ENCODE measurements at regions not wholly inside any gene's neighbourhood (a gene's known extent, or its start where the extent isn't known, plus 50 kb on each side); places are given as distances from the start of the nearest gene placed in this dataset.

GRCh38 chr15:47502041-47502440 is 215.3 kb upstream of the SEMA6D start:
- WGBS = 95% methylated on average over 6 of the region's 6 CpGs

GRCh38 chr15:47503876-47504275 is 213.4 kb upstream of the SEMA6D start:
- no peaks in the 10 kb centered on the region for H3K27me3 ChIP-seq (ENCODE audit: control insufficient read depth in 2 of 2, insufficient read depth in 1 of 2, low read length in 1 of 2)
- DNase-seq (ENCODE audit: low read depth in 6 of 9, low spot score in 9 of 9) = no peak
- no peaks in the 10 kb centered on the region for H3K9me3 ChIP-seq (ENCODE audit: control insufficient read depth in 2 of 2, insufficient read depth in 1 of 2, low read length in 1 of 2)
- no peak overlapping the region for H3K4me3 ChIP-seq (ENCODE audit: low read length in 2 of 2)
- no peak overlapping the region for H3K27ac ChIP-seq (ENCODE audit: low read depth in 1 of 2, low read length in 1 of 2)
- H3K4me1 ChIP-seq (ENCODE audit: control insufficient read depth in 2 of 2, insufficient read depth in 2 of 2, low read length in 2 of 2) = peaks cover 0 to 13% of the 10 kb centered on the region in 2 donors
- 91% methylated on average over 2 of the region's 2 CpGs for WGBS
- no peaks in the 10 kb centered on the region for H3K36me3 ChIP-seq (ENCODE audit: control insufficient read depth in 2 of 2, insufficient read depth in 2 of 2, low read length in 1 of 2)

More at GRCh38 chr15:47502041-47502440, 215.3 kb upstream of the SEMA6D start:
- Histone ChIP-seq H3K4me3 (ENCODE audit: low read length in 2 of 2) (no peak overlapping the region), H3K4me1 (ENCODE audit: control insufficient read depth in 2 of 2, insufficient read depth in 2 of 2, low read length in 2 of 2) (peaks cover 0 to 13% of the 10 kb centered on the region in 2 donors), H3K36me3 (ENCODE audit: control insufficient read depth in 2 of 2, insufficient read depth in 2 of 2, low read length in 1 of 2) (no peaks in the 10 kb centered on the region), H3K27ac (ENCODE audit: low read depth in 1 of 2, low read length in 1 of 2) (no peak overlapping the region), H3K27me3 (ENCODE audit: control insufficient read depth in 2 of 2, insufficient read depth in 1 of 2, low read length in 1 of 2) (no peaks in the 10 kb centered on the region), H3K9me3 (ENCODE audit: control insufficient read depth in 2 of 2, insufficient read depth in 1 of 2, low read length in 1 of 2) (no peaks in the 10 kb centered on the region)
- no peak for DNase-seq (ENCODE audit: low read depth in 6 of 9, low spot score in 9 of 9)

- H3K9me3 ChIP-seq (ENCODE audit: control insufficient read depth in 2 of 2, insufficient read depth in 1 of 2, low read length in 1 of 2) = no peaks in the 10 kb centered on the region
- no peaks in the 10 kb centered on the region for H3K36me3 ChIP-seq (ENCODE audit: control insufficient read depth in 2 of 2, insufficient read depth in 2 of 2, low read length in 1 of 2)
- peak in 3 of 9 donors; percentile 1 to 20 (median 6) for DNase-seq (ENCODE audit: low read depth in 6 of 9, low spot score in 9 of 9)
- H3K27me3 ChIP-seq (ENCODE audit: control insufficient read depth in 2 of 2, insufficient read depth in 1 of 2, low read length in 1 of 2) = no peaks in the 10 kb centered on the region
- H3K4me3 ChIP-seq (ENCODE audit: low read length in 2 of 2) = no peak overlapping the region
- H3K27ac ChIP-seq (ENCODE audit: low read depth in 1 of 2, low read length in 1 of 2) = peak overlapping the region in 1 of 2 donors; percentile 32
- 34% methylated on average over 7 of the region's 7 CpGs for WGBS
- peaks cover 0 to 13% of the 10 kb centered on the region in 2 donors for H3K4me1 ChIP-seq (ENCODE audit: control insufficient read depth in 2 of 2, insufficient read depth in 2 of 2, low read length in 2 of 2)
These were observed 212.6 kb upstream of the SEMA6D start for GRCh38 chr15:47504624-47505256.

- DNase-seq (ENCODE audit: low read depth in 6 of 9, low spot score in 9 of 9) = no peak
- Histone ChIP-seq H3K27me3 (ENCODE audit: control insufficient read depth in 2 of 2, insufficient read depth in 1 of 2, low read length in 1 of 2) (no peaks in the 10 kb centered on the region), H3K4me1 (ENCODE audit: control insufficient read depth in 2 of 2, insufficient read depth in 2 of 2, low read length in 2 of 2) (peaks cover 0 to 13% of the 10 kb centered on the region in 2 donors), H3K9me3 (ENCODE audit: control insufficient read depth in 2 of 2, insufficient read depth in 1 of 2, low read length in 1 of 2) (no peaks in the 10 kb centered on the region), H3K4me3 (ENCODE audit: low read length in 2 of 2) (no peak overlapping the region), H3K27ac (ENCODE audit: low read depth in 1 of 2, low read length in 1 of 2) (no peak overlapping the region), H3K36me3 (ENCODE audit: control insufficient read depth in 2 of 2, insufficient read depth in 2 of 2, low read length in 1 of 2) (no peaks in the 10 kb centered on the region)
- WGBS = 87% methylated on average over 6 of the region's 6 CpGs
These were observed 211.5 kb upstream of the SEMA6D start for GRCh38 chr15:47505712-47506328.

DNA sequence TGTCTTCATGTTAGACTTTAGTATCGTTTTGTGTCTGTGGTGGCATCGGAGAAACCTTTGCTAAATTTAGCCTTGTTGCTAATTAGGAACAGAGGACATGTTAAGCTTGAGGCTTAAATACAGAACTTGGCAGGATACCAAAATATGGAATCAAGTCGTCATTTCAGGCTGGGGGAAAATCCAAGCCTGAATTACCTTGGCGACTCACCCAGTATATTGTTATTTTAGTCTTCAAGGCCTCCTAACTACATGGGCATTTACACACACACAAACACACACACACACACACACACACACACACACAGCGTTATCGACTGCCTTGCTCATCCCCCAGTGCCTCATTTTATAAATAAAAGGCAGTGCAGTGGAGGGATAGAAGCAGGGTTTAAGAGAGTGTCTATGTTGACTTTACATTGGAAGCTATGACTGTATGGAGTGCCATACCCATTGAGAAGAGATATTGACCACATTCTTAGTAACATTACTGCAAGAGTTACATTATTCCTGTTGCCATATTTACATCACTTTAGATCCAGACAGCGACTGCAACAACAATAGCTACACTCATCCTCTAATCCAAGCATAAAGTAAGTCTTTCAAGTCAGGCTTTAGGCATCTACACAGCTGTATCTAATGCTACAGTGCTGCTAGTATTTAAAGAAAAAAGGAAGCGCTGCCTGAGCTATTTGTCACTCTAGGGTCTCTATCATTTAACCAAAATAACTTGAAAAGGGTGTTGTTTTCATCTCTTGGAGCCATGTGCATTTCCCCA is 210.8 kb upstream of the SEMA6D start:
- H3K27me3 ChIP-seq (ENCODE audit: control insufficient read depth in 2 of 2, insufficient read depth in 1 of 2, low read length in 1 of 2) = no peaks in the 10 kb centered on the region
- no peaks in the 10 kb centered on the region for H3K36me3 ChIP-seq (ENCODE audit: control insufficient read depth in 2 of 2, insufficient read depth in 2 of 2, low read length in 1 of 2)
- H3K4me1 ChIP-seq (ENCODE audit: control insufficient read depth in 2 of 2, insufficient read depth in 2 of 2, low read length in 2 of 2) = peaks cover 0 to 13% of the 10 kb centered on the region in 2 donors
- 70% methylated on average over 8 of the region's 8 CpGs for WGBS
- no peak overlapping the region for H3K4me3 ChIP-seq (ENCODE audit: low read length in 2 of 2)
- no peaks in the 10 kb centered on the region for H3K9me3 ChIP-seq (ENCODE audit: control insufficient read depth in 2 of 2, insufficient read depth in 1 of 2, low read length in 1 of 2)
- no peak for DNase-seq (ENCODE audit: low read depth in 6 of 9, low spot score in 9 of 9)
- H3K27ac ChIP-seq (ENCODE audit: low read depth in 1 of 2, low read length in 1 of 2) = peak overlapping the region in 1 of 2 donors; percentile 18

DNA sequence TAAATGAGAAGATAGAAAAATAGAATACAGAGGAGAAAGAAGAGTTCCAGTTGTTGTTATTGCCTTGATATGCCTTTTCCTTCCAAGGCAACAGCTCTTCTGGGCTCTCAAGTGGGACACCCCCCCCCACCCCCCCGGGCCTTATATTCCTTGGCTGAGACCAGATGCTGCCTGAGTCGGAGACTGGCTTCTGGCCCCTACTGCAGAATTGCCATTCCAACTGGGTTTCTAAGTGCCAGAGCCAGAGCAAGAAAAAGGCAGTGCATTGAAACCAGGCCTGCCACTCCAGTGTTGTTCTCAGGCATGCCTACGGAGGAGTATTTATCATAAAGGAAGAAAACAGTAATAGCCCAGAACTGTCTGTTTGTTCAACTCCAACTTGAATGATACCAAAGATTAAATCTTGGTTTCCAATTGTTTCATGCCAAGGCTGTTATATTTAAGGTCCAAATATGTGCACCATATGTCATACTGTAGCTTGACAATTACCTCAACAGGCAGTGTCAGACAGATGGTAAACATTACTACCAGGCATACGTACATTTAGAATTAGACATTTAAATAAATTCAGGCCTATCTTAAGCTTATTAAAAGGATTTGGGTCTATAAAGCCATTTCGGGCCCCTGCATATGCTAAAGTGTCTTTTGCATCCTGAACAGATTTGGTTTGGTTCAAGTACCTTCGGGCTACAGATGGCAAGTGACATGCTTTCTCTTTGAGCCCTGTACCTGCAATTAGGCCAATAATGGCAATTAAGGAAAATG is 209.9 kb upstream of the SEMA6D start:
- H3K27ac ChIP-seq (ENCODE audit: low read depth in 1 of 2, low read length in 1 of 2) = no peak overlapping the region
- no peaks in the 10 kb centered on the region for H3K9me3 ChIP-seq (ENCODE audit: control insufficient read depth in 2 of 2, insufficient read depth in 1 of 2, low read length in 1 of 2)
- peaks cover 0 to 13% of the 10 kb centered on the region in 2 donors for H3K4me1 ChIP-seq (ENCODE audit: control insufficient read depth in 2 of 2, insufficient read depth in 2 of 2, low read length in 2 of 2)
- H3K4me3 ChIP-seq (ENCODE audit: low read length in 2 of 2) = no peak overlapping the region
- 96% methylated on average over 6 of the region's 6 CpGs for WGBS
- no peaks in the 10 kb centered on the region for H3K36me3 ChIP-seq (ENCODE audit: control insufficient read depth in 2 of 2, insufficient read depth in 2 of 2, low read length in 1 of 2)
- H3K27me3 ChIP-seq (ENCODE audit: control insufficient read depth in 2 of 2, insufficient read depth in 1 of 2, low read length in 1 of 2) = no peaks in the 10 kb centered on the region
- no peak for DNase-seq (ENCODE audit: low read depth in 6 of 9, low spot score in 9 of 9)

GRCh38 chr15:47511261-47511660 is 206.0 kb upstream of the SEMA6D start:
- H3K9me3 ChIP-seq (ENCODE audit: control insufficient read depth in 2 of 2, insufficient read depth in 1 of 2, low read length in 1 of 2) = no peaks in the 10 kb centered on the region
- 98% methylated on average over 1 of the region's 1 CpG for WGBS
- H3K27ac ChIP-seq (ENCODE audit: low read depth in 1 of 2, low read length in 1 of 2) = no peak overlapping the region
- H3K4me1 ChIP-seq (ENCODE audit: control insufficient read depth in 2 of 2, insufficient read depth in 2 of 2, low read length in 2 of 2) = no peaks in the 10 kb centered on the region
- no peak for DNase-seq (ENCODE audit: low read depth in 6 of 9, low spot score in 9 of 9)
- no peak overlapping the region for H3K4me3 ChIP-seq (ENCODE audit: low read length in 2 of 2)
- no peaks in the 10 kb centered on the region for H3K36me3 ChIP-seq (ENCODE audit: control insufficient read depth in 2 of 2, insufficient read depth in 2 of 2, low read length in 1 of 2)
- H3K27me3 ChIP-seq (ENCODE audit: control insufficient read depth in 2 of 2, insufficient read depth in 1 of 2, low read length in 1 of 2) = no peaks in the 10 kb centered on the region

- Histone ChIP-seq H3K4me1 (ENCODE audit: control insufficient read depth in 2 of 2, insufficient read depth in 2 of 2, low read length in 2 of 2) (no peaks in the 10 kb centered on the region), H3K36me3 (ENCODE audit: control insufficient read depth in 2 of 2, insufficient read depth in 2 of 2, low read length in 1 of 2) (no peaks in the 10 kb centered on the region), H3K27ac (ENCODE audit: low read depth in 1 of 2, low read length in 1 of 2) (no peak overlapping the region), H3K9me3 (ENCODE audit: control insufficient read depth in 2 of 2, insufficient read depth in 1 of 2, low read length in 1 of 2) (no peaks in the 10 kb centered on the region), H3K4me3 (ENCODE audit: low read length in 2 of 2) (no peak overlapping the region), H3K27me3 (ENCODE audit: control insufficient read depth in 2 of 2, insufficient read depth in 1 of 2, low read length in 1 of 2) (no peaks in the 10 kb centered on the region)
- no peak for DNase-seq (ENCODE audit: low read depth in 6 of 9, low spot score in 9 of 9)
- WGBS = 97% methylated on average over 5 of the region's 5 CpGs
These were observed 203.8 kb upstream of the SEMA6D start for GRCh38 chr15:47513471-47513870.

Data from thymus (tissue), 11 donors.